GM06990 (cell line): ENCODE measurements at regions not wholly inside any gene's neighbourhood (a gene's known extent, or its start where the extent isn't known, plus 50 kb on each side); places are given as distances from the start of the nearest gene placed in this dataset.

Experiments used
- DNase-seq: peaks from one replicate; pipeline ENCODE4 v3.0.0-alpha.2; 2011; ENCODE audit not compliant: insufficient read length; ENCODE audit errors: extremely low read depth
- H3K27me3 ChIP-seq: replicated peaks from 2 replicates; pipeline ENCODE4 v1.6.0; 2011; ENCODE audit warnings: low read length; ENCODE audit not compliant: control insufficient read depth, insufficient read depth
- H3K36me3 ChIP-seq: 2 replicates; pipeline ENCODE4 v1.5.1; 2011; ENCODE audit warnings: low read length; ENCODE audit not compliant: control insufficient read depth, insufficient read depth
- H3K4me3 ChIP-seq: replicated peaks from 2 replicates; pipeline ENCODE4 v1.5.1; 2011; ENCODE audit warnings: low read depth, mild to moderate bottlenecking, control low read depth, low read length
- TF ChIP-seq, protein P1 (sequence below): IDR thresholded peaks from 2 replicates; pipeline ENCODE4 v1.5.1; 2011; ENCODE audit warnings: low read length, control low read depth, mild to moderate bottlenecking, inconsistent platforms; ENCODE audit not compliant: insufficient read depth, poor library complexity, severe bottlenecking

GRCh38 chr2:53378791-53379190 is 388.8 kb upstream of the CHAC2 start:
- no peaks in the 10 kb centered on the region for H3K36me3 ChIP-seq
- DNase-seq: no peak
- H3K27me3 ChIP-seq: no peaks in the 10 kb centered on the region
- no peak overlapping the region for H3K4me3 ChIP-seq
- TF ChIP-seq, protein P1, sequence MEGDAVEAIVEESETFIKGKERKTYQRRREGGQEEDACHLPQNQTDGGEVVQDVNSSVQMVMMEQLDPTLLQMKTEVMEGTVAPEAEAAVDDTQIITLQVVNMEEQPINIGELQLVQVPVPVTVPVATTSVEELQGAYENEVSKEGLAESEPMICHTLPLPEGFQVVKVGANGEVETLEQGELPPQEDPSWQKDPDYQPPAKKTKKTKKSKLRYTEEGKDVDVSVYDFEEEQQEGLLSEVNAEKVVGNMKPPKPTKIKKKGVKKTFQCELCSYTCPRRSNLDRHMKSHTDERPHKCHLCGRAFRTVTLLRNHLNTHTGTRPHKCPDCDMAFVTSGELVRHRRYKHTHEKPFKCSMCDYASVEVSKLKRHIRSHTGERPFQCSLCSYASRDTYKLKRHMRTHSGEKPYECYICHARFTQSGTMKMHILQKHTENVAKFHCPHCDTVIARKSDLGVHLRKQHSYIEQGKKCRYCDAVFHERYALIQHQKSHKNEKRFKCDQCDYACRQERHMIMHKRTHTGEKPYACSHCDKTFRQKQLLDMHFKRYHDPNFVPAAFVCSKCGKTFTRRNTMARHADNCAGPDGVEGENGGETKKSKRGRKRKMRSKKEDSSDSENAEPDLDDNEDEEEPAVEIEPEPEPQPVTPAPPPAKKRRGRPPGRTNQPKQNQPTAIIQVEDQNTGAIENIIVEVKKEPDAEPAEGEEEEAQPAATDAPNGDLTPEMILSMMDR: no peak

GRCh38 chr2:53373126-53373525 is 394.5 kb upstream of the CHAC2 start:
- TF ChIP-seq, protein P1: no peak
- Histone ChIP-seq H3K36me3 (no peaks in the 10 kb centered on the region), H3K4me3 (no peak overlapping the region), H3K27me3 (no peaks in the 10 kb centered on the region)
- DNase-seq: no peak

DNA sequence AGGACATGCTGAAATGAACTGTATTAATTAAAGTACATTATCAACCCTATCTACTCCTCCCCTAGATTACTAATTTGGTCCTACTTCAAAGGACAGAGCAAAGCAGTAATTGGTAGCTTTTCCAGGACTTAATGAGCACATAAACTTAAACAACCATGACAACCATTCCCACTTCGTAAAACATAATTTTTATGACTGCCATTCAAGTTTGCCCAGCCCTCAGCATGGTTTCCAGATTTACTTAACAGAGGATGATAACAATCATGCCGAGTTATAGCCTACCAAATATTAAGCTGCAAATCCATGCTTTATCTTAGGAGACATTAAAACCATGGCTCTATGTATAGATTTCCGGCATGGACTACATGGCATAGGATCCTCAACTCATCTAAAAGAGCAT is 401.1 kb upstream of the CHAC2 start:
- H3K27me3 ChIP-seq: no peaks in the 10 kb centered on the region
- DNase-seq: no peak
- H3K36me3 ChIP-seq: no peaks in the 10 kb centered on the region
- H3K4me3 ChIP-seq: no peak overlapping the region
- TF ChIP-seq, protein P1: no peak

GRCh38 chr2:53362934-53363333 is 404.7 kb upstream of the CHAC2 start:
- H3K36me3 ChIP-seq: no peaks in the 10 kb centered on the region
- H3K4me3 ChIP-seq: no peak overlapping the region
- TF ChIP-seq, protein P1: no peak
- no peaks in the 10 kb centered on the region for H3K27me3 ChIP-seq
- no peak for DNase-seq

GRCh38 chr2:53356291-53356905 is 411.2 kb upstream of the CHAC2 start:
- H3K27me3 ChIP-seq: no peaks in the 10 kb centered on the region
- no peak overlapping the region for H3K4me3 ChIP-seq
- TF ChIP-seq, protein P1: no peak
- no peaks in the 10 kb centered on the region for H3K36me3 ChIP-seq
- DNase-seq: no peak
